NCI-H2196 (cell line): ENCODE measurements at regions not wholly inside any gene's neighbourhood (a gene's known extent, or its start where the extent isn't known, plus 50 kb on each side); places are given as distances from the start of the nearest gene placed in this dataset.
"Not testable (repeated sequence)": the region's sequence is repeated elsewhere in the genome, so short reads cannot be mapped to it uniquely, and the experiment has no call there.

Experiments
- DNase-seq: peaks from one replicate; lab custom pipeline; 2025; ENCODE audit not compliant: unreplicated experiment; lab: John Stamatoyannopoulos, UW

- DNase-seq, result no peak
These were observed 1010.8 kb downstream of the OTOL1 start for GRCh38 chr3:162507397-162507796.

GRCh38 chr3:162512488-162512887, 1015.9 kb downstream of the OTOL1 start:
- no peak for DNase-seq

- no peak for DNase-seq
These were observed 1020.5 kb downstream of the OTOL1 start for GRCh38 chr3:162517110-162517509.

- DNase-seq, result no peak
These were observed 1025.1 kb downstream of the OTOL1 start for GRCh38 chr3:162521669-162522068.

GRCh38 chr3:162525066-162525742, 1028.6 kb downstream of the OTOL1 start:
- no peak for DNase-seq

- DNase-seq, result no peak
These were observed 1029.2 kb downstream of the OTOL1 start for GRCh38 chr3:162525771-162526170.

- DNase-seq, result no peak
These were observed 1037.8 kb downstream of the OTOL1 start for GRCh38 chr3:162534431-162534830.

GRCh38 chr3:162538491-162538890, 1041.9 kb downstream of the OTOL1 start:
- no peak for DNase-seq

- DNase-seq, result no peak
These were observed 1042.3 kb downstream of the OTOL1 start for GRCh38 chr3:162538906-162539305.

- DNase-seq, result no peak
These were observed 1043.8 kb downstream of the OTOL1 start for GRCh38 chr3:162540421-162540820.

- DNase-seq, result no peak
These were observed 1045.3 kb downstream of the OTOL1 start for GRCh38 chr3:162541923-162542322.

GRCh38 chr3:162544246-162544645, 1047.6 kb downstream of the OTOL1 start:
- DNase-seq, result no peak

- no peak for DNase-seq
These were observed 1050.3 kb downstream of the OTOL1 start for GRCh38 chr3:162546910-162547309.

GRCh38 chr3:162547321-162547720, 1050.7 kb downstream of the OTOL1 start:
- no peak for DNase-seq

GRCh38 chr3:162555761-162556160, 1059.2 kb downstream of the OTOL1 start:
- no peak for DNase-seq

- no peak for DNase-seq
These were observed 1061.4 kb downstream of the OTOL1 start for GRCh38 chr3:162558016-162558415.

- no peak for DNase-seq
These were observed 1072.1 kb downstream of the OTOL1 start for GRCh38 chr3:162568706-162569105.

- no peak for DNase-seq
These were observed 1072.7 kb downstream of the OTOL1 start for GRCh38 chr3:162569314-162569713.

GRCh38 chr3:162584986-162585385, 1088.4 kb downstream of the OTOL1 start:
- DNase-seq, result no peak

GRCh38 chr3:162586591-162586990, 1090.0 kb downstream of the OTOL1 start:
- DNase-seq, result no peak

GRCh38 chr3:162597226-162597625, 1100.6 kb downstream of the OTOL1 start:
- DNase-seq, result no peak

GRCh38 chr3:162598500-162598899, 1101.9 kb downstream of the OTOL1 start:
- not testable (repeated sequence) for DNase-seq

GRCh38 chr3:162599742-162600141, 1103.1 kb downstream of the OTOL1 start:
- not testable (repeated sequence) for DNase-seq
